HL-60 (cell line): ENCODE measurements at regions not wholly inside any gene's neighbourhood (a gene's known extent, or its start where the extent isn't known, plus 50 kb on each side); places are given as distances from the start of the nearest gene placed in this dataset.

Experiments
- DNase-seq, 2 experiments: peaks; one replicate each; pipeline ENCODE4 v3.0.0-alpha.2; 2010 to 2020; ENCODE audit warnings: low read depth in 1 of 2, low spot score in 1 of 2
- H3K27ac ChIP-seq: fragments of 250-450 bp; sonication (Bioruptor Pico); replicated peaks from 2 replicates; pipeline ENCODE4 v1.5.1; 2020; ENCODE audit warnings: mild to moderate bottlenecking, moderate library complexity
- H3K27me3 ChIP-seq: fragments of 250-450 bp; sonication (Bioruptor Pico); 2 replicates; pipeline ENCODE4 v1.5.1; 2021; ENCODE audit warnings: mild to moderate bottlenecking, moderate library complexity; ENCODE audit not compliant: insufficient read depth, poor library complexity, severe bottlenecking
- H3K4me3 ChIP-seq: replicated peaks from 2 replicates; pipeline ENCODE4 v1.5.1; 2011; ENCODE audit warnings: mild to moderate bottlenecking, control low read depth, low read length; ENCODE audit not compliant: insufficient read depth
- GABPA ChIP-seq: IDR thresholded peaks from 2 replicates; pipeline ENCODE4 v1.6.1; 2012; ENCODE audit warnings: low read depth
- POLR2AphosphoS5 ChIP-seq: IDR thresholded peaks from 2 replicates; pipeline ENCODE4 v1.6.1; 2012; ENCODE audit warnings: low read depth
- SPI1 ChIP-seq: IDR thresholded peaks from 2 replicates; pipeline ENCODE4 v1.6.1; 2012; ENCODE audit warnings: low read depth, mild to moderate bottlenecking, borderline replicate concordance
- TF ChIP-seq, protein P1 (sequence below): IDR thresholded peaks from one replicate; pipeline ENCODE4 v1.5.1; 2011; ENCODE audit warnings: low read length, control low read depth, inconsistent platforms; ENCODE audit not compliant: insufficient read depth
- TF ChIP-seq, protein P2 (sequence below): IDR thresholded peaks from 2 replicates; pipeline ENCODE4 v1.6.1; 2012; ENCODE audit warnings: low read depth; ENCODE audit not compliant: insufficient replicate concordance

DNA sequence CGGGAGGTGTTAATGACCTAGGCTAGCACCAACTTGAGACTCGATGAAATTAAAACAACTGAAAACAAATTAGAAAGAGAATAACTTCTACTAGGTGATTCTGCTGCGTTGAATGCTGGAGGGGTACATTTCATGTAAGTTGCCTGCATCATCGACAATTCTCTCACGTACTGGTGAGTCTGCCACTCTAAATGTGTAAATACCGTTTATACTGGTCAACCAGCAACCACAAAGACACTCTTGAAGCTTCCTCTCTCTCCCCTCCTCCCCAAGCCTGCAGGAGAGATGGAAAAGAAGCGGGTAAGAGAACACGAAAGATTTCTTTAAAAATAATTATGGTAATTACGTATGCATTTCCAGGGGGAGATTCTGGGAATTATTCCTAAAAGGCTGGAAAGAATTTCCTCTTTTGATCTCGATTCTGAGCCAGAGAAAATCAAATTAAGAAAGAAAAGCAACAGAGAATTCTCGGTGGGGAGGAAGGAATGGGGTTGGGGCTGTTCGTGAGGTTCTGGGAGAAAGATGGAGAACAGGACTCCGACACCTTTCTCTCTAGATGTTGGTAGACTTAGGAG lies 68.6 kb upstream of the MRTFB start:
- Histone ChIP-seq H3K27me3 (no peaks in the 10 kb centered on the region), H3K27ac (no peak overlapping the region), H3K4me3 (no peak overlapping the region)
- TF ChIP-seq, protein P1, sequence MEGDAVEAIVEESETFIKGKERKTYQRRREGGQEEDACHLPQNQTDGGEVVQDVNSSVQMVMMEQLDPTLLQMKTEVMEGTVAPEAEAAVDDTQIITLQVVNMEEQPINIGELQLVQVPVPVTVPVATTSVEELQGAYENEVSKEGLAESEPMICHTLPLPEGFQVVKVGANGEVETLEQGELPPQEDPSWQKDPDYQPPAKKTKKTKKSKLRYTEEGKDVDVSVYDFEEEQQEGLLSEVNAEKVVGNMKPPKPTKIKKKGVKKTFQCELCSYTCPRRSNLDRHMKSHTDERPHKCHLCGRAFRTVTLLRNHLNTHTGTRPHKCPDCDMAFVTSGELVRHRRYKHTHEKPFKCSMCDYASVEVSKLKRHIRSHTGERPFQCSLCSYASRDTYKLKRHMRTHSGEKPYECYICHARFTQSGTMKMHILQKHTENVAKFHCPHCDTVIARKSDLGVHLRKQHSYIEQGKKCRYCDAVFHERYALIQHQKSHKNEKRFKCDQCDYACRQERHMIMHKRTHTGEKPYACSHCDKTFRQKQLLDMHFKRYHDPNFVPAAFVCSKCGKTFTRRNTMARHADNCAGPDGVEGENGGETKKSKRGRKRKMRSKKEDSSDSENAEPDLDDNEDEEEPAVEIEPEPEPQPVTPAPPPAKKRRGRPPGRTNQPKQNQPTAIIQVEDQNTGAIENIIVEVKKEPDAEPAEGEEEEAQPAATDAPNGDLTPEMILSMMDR = no peak
- no peak for TF ChIP-seq SPI1
- no peak for TF ChIP-seq POLR2AphosphoS5
- no peak for TF ChIP-seq GABPA
- TF ChIP-seq, protein P2, sequence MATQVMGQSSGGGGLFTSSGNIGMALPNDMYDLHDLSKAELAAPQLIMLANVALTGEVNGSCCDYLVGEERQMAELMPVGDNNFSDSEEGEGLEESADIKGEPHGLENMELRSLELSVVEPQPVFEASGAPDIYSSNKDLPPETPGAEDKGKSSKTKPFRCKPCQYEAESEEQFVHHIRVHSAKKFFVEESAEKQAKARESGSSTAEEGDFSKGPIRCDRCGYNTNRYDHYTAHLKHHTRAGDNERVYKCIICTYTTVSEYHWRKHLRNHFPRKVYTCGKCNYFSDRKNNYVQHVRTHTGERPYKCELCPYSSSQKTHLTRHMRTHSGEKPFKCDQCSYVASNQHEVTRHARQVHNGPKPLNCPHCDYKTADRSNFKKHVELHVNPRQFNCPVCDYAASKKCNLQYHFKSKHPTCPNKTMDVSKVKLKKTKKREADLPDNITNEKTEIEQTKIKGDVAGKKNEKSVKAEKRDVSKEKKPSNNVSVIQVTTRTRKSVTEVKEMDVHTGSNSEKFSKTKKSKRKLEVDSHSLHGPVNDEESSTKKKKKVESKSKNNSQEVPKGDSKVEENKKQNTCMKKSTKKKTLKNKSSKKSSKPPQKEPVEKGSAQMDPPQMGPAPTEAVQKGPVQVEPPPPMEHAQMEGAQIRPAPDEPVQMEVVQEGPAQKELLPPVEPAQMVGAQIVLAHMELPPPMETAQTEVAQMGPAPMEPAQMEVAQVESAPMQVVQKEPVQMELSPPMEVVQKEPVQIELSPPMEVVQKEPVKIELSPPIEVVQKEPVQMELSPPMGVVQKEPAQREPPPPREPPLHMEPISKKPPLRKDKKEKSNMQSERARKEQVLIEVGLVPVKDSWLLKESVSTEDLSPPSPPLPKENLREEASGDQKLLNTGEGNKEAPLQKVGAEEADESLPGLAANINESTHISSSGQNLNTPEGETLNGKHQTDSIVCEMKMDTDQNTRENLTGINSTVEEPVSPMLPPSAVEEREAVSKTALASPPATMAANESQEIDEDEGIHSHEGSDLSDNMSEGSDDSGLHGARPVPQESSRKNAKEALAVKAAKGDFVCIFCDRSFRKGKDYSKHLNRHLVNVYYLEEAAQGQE = no peak
- no peak for DNase-seq

DNA sequence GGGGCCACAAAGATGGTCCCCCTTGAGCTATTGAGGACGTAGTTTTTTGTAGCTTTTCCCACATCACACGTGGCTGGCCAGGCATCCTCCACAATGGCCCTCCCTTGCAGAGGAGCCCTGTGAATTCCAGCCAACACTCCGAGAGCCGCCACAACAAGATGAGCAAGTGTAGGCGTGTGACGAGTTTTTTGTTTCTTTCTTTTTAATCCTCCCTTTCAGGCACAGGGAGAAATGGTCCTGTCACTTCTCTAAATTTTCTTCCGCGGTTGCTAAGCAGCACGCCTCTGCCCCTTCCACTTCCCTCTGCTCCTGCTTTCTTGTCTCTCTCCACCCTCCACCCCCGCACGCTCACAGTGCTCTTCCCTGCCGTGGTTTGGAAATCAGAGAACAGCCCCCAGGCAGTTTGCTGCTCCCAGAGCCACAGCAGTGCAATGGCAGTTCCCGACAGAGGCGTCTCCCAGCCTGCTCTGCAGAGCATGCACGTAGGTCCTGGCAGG lies 68.0 kb upstream of the MRTFB start:
- H3K27ac ChIP-seq = no peak overlapping the region
- TF ChIP-seq, protein P1 = no peak
- peak; percentile 76; the same call in 1 of the 2 replicates for TF ChIP-seq SPI1
- no peaks in the 10 kb centered on the region for H3K27me3 ChIP-seq
- H3K4me3 ChIP-seq = no peak overlapping the region
- DNase-seq = peak; percentile 7 to 46

DNA sequence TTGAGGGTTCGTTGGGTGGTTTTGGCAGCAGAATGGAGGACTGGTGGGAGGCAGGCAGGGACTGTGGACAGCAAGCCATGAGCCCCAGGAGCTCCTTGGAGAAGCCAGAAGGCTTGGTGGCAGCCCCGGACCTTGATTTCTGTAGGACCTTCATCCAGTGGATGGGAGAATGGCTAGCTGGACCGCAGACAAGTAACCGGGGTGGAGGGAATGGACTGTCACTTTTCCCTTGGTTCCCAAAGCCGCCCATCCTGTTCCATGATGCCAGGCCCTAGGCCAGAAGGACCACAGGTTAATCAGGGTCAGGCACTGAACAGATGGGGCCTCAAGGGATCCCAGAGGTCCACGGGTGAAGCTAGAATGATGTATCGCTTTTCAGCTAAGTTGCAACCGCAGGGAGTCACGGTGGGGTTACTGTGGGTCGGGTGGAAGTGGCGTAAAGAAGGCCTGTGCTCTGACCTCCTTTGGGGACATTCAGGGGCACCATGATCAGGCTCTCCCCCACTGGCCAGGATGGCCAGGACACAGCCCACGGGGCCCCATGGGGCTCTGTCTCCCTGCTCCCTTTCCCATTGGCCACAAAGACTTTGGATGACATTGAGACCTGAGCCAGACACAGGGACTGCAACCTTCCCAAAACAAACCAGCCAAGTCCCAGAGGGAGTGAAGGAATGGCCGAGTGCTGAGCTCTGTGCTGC lies 66.9 kb upstream of the MRTFB start:
- H3K27ac ChIP-seq = no peak overlapping the region
- H3K27me3 ChIP-seq = no peaks in the 10 kb centered on the region
- no peak for TF ChIP-seq GABPA
- TF ChIP-seq, protein P1 = no peak
- no peak for TF ChIP-seq SPI1
- TF ChIP-seq, protein P2 = no peak
- no peak for TF ChIP-seq POLR2AphosphoS5
- no peak overlapping the region for H3K4me3 ChIP-seq
- no peak for DNase-seq
